GM23248 (cell line): ENCODE measurements at regions not wholly inside any gene's neighbourhood (a gene's known extent, or its start where the extent isn't known, plus 50 kb on each side); places are given as distances from the start of the nearest gene placed in this dataset.
A peak's percentile ranks its signal among the peaks of the same experiment; 100 is the strongest.

Experiments used
- DNase-seq: peaks from one replicate; pipeline ENCODE4 v3.0.0-alpha.2; 2015
- H2AFZ ChIP-seq: fragments of 200-600 bp; sonication (generic); 2 replicates; pipeline ENCODE4 v1.6.1; 2016; ENCODE audit warnings: antibody characterized with exemption
- H3F3A ChIP-seq: fragments of 200-600 bp; sonication (generic); 2 replicates; pipeline ENCODE4 v1.6.1; 2016; ENCODE audit warnings: mild to moderate bottlenecking, antibody characterized with exemption, mixed run types; ENCODE audit not compliant: insufficient read depth
- H3K27ac ChIP-seq: fragments of 200-600 bp; sonication (generic); 2 replicates; pipeline ENCODE4 v1.5.1; 2016; ENCODE audit warnings: mild to moderate bottlenecking
- H3K27me3 ChIP-seq: fragments of 200-600 bp; sonication (generic); replicated peaks from 2 replicates; pipeline ENCODE4 v1.6.1; 2016; ENCODE audit warnings: mild to moderate bottlenecking; ENCODE audit not compliant: insufficient read depth
- H3K36me3 ChIP-seq: fragments of 200-600 bp; sonication (generic); 2 replicates; pipeline ENCODE4 v1.6.1; 2016; ENCODE audit warnings: low read depth, mild to moderate bottlenecking
- H3K4me1 ChIP-seq: fragments of 200-600 bp; sonication (generic); 2 replicates; pipeline ENCODE4 v1.6.1; 2016; ENCODE audit warnings: mild to moderate bottlenecking; ENCODE audit not compliant: insufficient read depth
- H3K4me2 ChIP-seq: fragments of 200-600 bp; sonication (generic); one replicate; pipeline ENCODE4 v1.6.1; 2016; ENCODE audit warnings: mild to moderate bottlenecking; ENCODE audit not compliant: unreplicated experiment
- H3K4me3 ChIP-seq: fragments of 200-600 bp; sonication (generic); 2 replicates; pipeline ENCODE4 v1.5.1; 2016; ENCODE audit warnings: mild to moderate bottlenecking
- H3K79me2 ChIP-seq: fragments of 200-600 bp; sonication (generic); 2 replicates; pipeline ENCODE4 v1.6.1; 2016; ENCODE audit warnings: mild to moderate bottlenecking; ENCODE audit not compliant: insufficient read depth
- H3K9ac ChIP-seq: fragments of 200-600 bp; sonication (generic); 2 replicates; pipeline ENCODE4 v1.6.1; 2016; ENCODE audit warnings: mild to moderate bottlenecking
- H3K9me2 ChIP-seq: fragments of 200-600 bp; sonication (generic); 2 replicates; pipeline ENCODE4 v1.6.1; 2016; ENCODE audit warnings: mixed run types, mild to moderate bottlenecking, moderate library complexity; ENCODE audit not compliant: insufficient read depth
- H3K9me3 ChIP-seq: fragments of 200-600 bp; sonication (generic); one replicate; pipeline ENCODE4 v1.6.1; 2017; ENCODE audit warnings: low read depth
- H4K20me1 ChIP-seq: fragments of 200-600 bp; sonication (generic); 2 replicates; pipeline ENCODE4 v1.6.0; 2016; ENCODE audit not compliant: insufficient read depth
- EZH2 ChIP-seq: fragments of 200-600 bp; sonication (generic); IDR thresholded peaks from 2 replicates; pipeline ENCODE4 v1.6.1; 2018; ENCODE audit warnings: antibody characterized with exemption, mild to moderate bottlenecking; ENCODE audit not compliant: insufficient read depth, poor library complexity, severe bottlenecking
- EZH2phosphoT487 ChIP-seq: fragments of 200-600 bp; sonication (generic); IDR thresholded peaks from 2 replicates; pipeline ENCODE4 v1.6.1; 2018; ENCODE audit warnings: antibody characterized with exemption, moderate library complexity, mild to moderate bottlenecking, low read depth; ENCODE audit not compliant: insufficient read depth
- WGBS, 2 experiments: methylation state at CpG; one replicate each; pipeline ENCODE4 v1.1.6; 2015 to 2017; ENCODE audit warnings: low lambda C conversion rate in 2 of 2, low coverage in 1 of 2; ENCODE audit errors: missing lambda C conversion rate in 2 of 2; 5-methylcytosine and 5-hydroxymethylcytosine counted together
- in situ Hi-C: fragments of 300-500 bp; cut with MboI; formaldehyde crosslinking; loops from 2 replicates; pipeline ENCODE4 v1.15.0; 2020

DNA sequence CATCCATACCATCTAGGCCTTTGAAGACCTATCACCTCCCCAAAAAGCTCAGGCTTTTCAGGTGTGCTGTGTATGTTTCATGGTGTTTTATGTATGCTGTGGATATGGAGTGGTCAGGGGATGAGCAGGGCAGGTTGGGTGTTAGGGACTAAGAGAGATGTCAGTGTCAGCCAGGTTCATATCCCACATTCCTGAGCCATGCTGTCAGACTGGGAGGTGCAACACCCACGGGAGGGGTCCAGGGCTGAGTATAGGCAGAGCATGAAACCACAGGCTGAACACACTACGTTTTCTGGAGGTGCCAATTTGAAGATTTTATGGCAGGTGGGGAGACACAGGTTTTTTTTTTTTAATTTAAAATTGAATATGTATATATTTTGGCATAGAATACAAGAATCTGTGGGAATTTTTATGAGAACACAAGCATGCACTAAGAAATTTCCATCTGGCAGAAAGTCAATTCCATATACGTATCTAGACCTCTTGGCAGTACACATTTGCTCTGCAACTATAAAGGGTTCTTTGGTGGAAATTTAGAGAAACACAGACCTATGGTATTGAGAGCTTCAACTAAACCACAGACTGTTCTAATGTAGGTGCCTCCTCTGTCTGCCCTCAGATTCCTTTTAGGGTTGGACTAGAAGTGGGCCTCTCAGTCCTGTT is 101.9 kb upstream of the RNU6-1 start:
- DNase-seq: peak; percentile 10
- WGBS, 2 experiments: 65 to 68% methylated on average over 3 of the region's 3 CpGs

GRCh38 chr15:67943475-67943874 is 103.6 kb upstream of the RNU6-1 start:
- no peak overlapping the region for H3K4me2 ChIP-seq
- no peak overlapping the region for H3K9ac ChIP-seq
- H3K4me1 ChIP-seq: no peaks in the 10 kb centered on the region
- peaks cover 4% of the 10 kb centered on the region; the same call in 1 of the 2 replicates for H3K27me3 ChIP-seq
- no peak overlapping the region for H2AFZ ChIP-seq
- no peaks in the 10 kb centered on the region for H3K9me2 ChIP-seq
- H3K79me2 ChIP-seq: no peaks in the 10 kb centered on the region
- H3F3A ChIP-seq: no peaks in the 10 kb centered on the region
- no peak overlapping the region for H3K4me3 ChIP-seq
- no peaks in the 10 kb centered on the region for H3K36me3 ChIP-seq
- TF ChIP-seq EZH2 (no peak), EZH2phosphoT487 (no peak)
- DNase-seq: no peak
- no peaks in the 10 kb centered on the region for H4K20me1 ChIP-seq
- WGBS, 2 experiments: 42 to 44% methylated on average over 2 of the region's 2 CpGs
- no peak overlapping the region for H3K27ac ChIP-seq
- in situ Hi-C loops: no loop called here
- no peaks in the 10 kb centered on the region for H3K9me3 ChIP-seq

More for the DNA sequence above, 101.9 kb upstream of the RNU6-1 start:
- Histone ChIP-seq H3K36me3 (no peaks in the 10 kb centered on the region), H3K4me3 (no peak overlapping the region), H4K20me1 (no peaks in the 10 kb centered on the region), H3K9me3 (no peaks in the 10 kb centered on the region), H3K27me3 (peaks cover 10% of the 10 kb centered on the region; the same call in 1 of the 2 replicates), H3K9me2 (no peaks in the 10 kb centered on the region), H3K4me2 (no peak overlapping the region), H3K9ac (no peak overlapping the region), H3K27ac (no peak overlapping the region), H3F3A (no peaks in the 10 kb centered on the region), H3K4me1 (no peaks in the 10 kb centered on the region), H3K79me2 (no peaks in the 10 kb centered on the region), H2AFZ (no peak overlapping the region)
- TF ChIP-seq EZH2phosphoT487: no peak
- no peak for TF ChIP-seq EZH2
- in situ Hi-C loops: no loop called here

GRCh38 chr15:67944010-67944641 is 104.3 kb upstream of the RNU6-1 start:
- in situ Hi-C loops: no loop called here

GRCh38 chr15:67945131-67945530 is 105.3 kb upstream of the RNU6-1 start:
- no peak overlapping the region for H3K4me3 ChIP-seq
- peaks cover 4% of the 10 kb centered on the region; the same call in 1 of the 2 replicates for H3K27me3 ChIP-seq
- in situ Hi-C loops: no loop called here
- no peaks in the 10 kb centered on the region for H3F3A ChIP-seq
- no peak overlapping the region for H2AFZ ChIP-seq
- no peaks in the 10 kb centered on the region for H3K4me1 ChIP-seq
- no peak overlapping the region for H3K9ac ChIP-seq
- H3K27ac ChIP-seq: no peak overlapping the region
- no peaks in the 10 kb centered on the region for H3K36me3 ChIP-seq
- H3K79me2 ChIP-seq: no peaks in the 10 kb centered on the region
- WGBS, 2 experiments: 52 to 57% methylated on average over 2 of the region's 2 CpGs
- H3K4me2 ChIP-seq: no peak overlapping the region
- no peaks in the 10 kb centered on the region for H3K9me2 ChIP-seq
- H4K20me1 ChIP-seq: no peaks in the 10 kb centered on the region
- no peak for TF ChIP-seq EZH2phosphoT487
- no peak for TF ChIP-seq EZH2
- H3K9me3 ChIP-seq: no peaks in the 10 kb centered on the region
- DNase-seq: no peak

More at GRCh38 chr15:67944010-67944641, 104.3 kb upstream of the RNU6-1 start:
- no peaks in the 10 kb centered on the region for H3K4me1 ChIP-seq
- no peaks in the 10 kb centered on the region for H3K9me3 ChIP-seq
- no peak overlapping the region for H2AFZ ChIP-seq
- H3K79me2 ChIP-seq: no peaks in the 10 kb centered on the region
- H4K20me1 ChIP-seq: no peaks in the 10 kb centered on the region
- no peak overlapping the region for H3K27ac ChIP-seq
- peak; percentile 16 for DNase-seq
- peaks cover 4% of the 10 kb centered on the region; the same call in 1 of the 2 replicates for H3K27me3 ChIP-seq
- no peak for TF ChIP-seq EZH2phosphoT487
- TF ChIP-seq EZH2: no peak
- 70 to 71% methylated on average over 9 to 10 of the region's 10 CpGs for WGBS, 2 experiments
- H3F3A ChIP-seq: no peaks in the 10 kb centered on the region
- H3K4me2 ChIP-seq: no peak overlapping the region
- H3K9ac ChIP-seq: no peak overlapping the region
- H3K4me3 ChIP-seq: no peak overlapping the region
- H3K9me2 ChIP-seq: no peaks in the 10 kb centered on the region
- no peaks in the 10 kb centered on the region for H3K36me3 ChIP-seq
